WTC11 (cell line): ENCODE measurements at regions not wholly inside any gene's neighbourhood (a gene's known extent, or its start where the extent isn't known, plus 50 kb on each side); places are given as distances from the start of the nearest gene placed in this dataset.

Experiments
- ATAC-seq: fragments of 200-7000 bp; cut with Tn5 transposase; 2 replicates; pipeline ENCODE4 v1.10.0; 2021; ENCODE audit warnings: mild to moderate bottlenecking, moderate library complexity
- CTCF ChIA-PET: fragments of 300-600 bp; sonication (Branson Sonifier 250); formaldehyde crosslinking; loops from one replicate; lab custom pipeline; 2021; ENCODE audit warnings: antibody characterized with exemption; lab: Charles Lee
- POLR2A ChIA-PET: fragments of 350-600 bp; sonication (Branson Sonifier 250); formaldehyde crosslinking; loops from one replicate; lab custom pipeline; 2021; ENCODE audit warnings: antibody characterized with exemption; lab: Charles Lee
- DNase-seq: peaks from one replicate; pipeline ENCODE4 v3.0.0; 2021; ENCODE audit warnings: low spot score
- H3K27ac Mint-ChIP-seq: 2 replicates; pipeline ENCODE4 v1.8.0; 2021; ENCODE audit warnings: mixed read lengths
- H3K27me3 Mint-ChIP-seq: 2 replicates; pipeline ENCODE4 v1.8.0; 2021; ENCODE audit warnings: low read depth, mild to moderate bottlenecking, moderate library complexity, mixed read lengths
- H3K36me3 Mint-ChIP-seq: 2 replicates; pipeline ENCODE4 v1.8.0; 2021; ENCODE audit warnings: mixed read lengths
- H3K4me1 Mint-ChIP-seq: 2 replicates; pipeline ENCODE4 v1.8.0; 2022; ENCODE audit warnings: mixed read lengths
- H3K4me3 Mint-ChIP-seq: 2 replicates; pipeline ENCODE4 v1.8.0; 2021; ENCODE audit warnings: mild to moderate bottlenecking, moderate library complexity, mixed read lengths
- H3K9me3 Mint-ChIP-seq: 2 replicates; pipeline ENCODE4 v1.8.0; 2021; ENCODE audit warnings: mixed read lengths
- ESRRA ChIP-seq: sonication (generic); formaldehyde crosslinking; IDR thresholded peaks from 2 replicates; pipeline ENCODE4 v1.8.1; 2022; ENCODE audit warnings: mild to moderate bottlenecking, missing genetic modification reagents, borderline replicate concordance
- ETV6 ChIP-seq: sonication (generic); formaldehyde crosslinking; IDR thresholded peaks from 2 replicates; pipeline ENCODE4 v1.8.1; 2022; ENCODE audit warnings: mild to moderate bottlenecking, missing genetic modification reagents
- GRHL2 ChIP-seq: fragments of 250-450 bp; sonication (Bioruptor Pico); IDR thresholded peaks from 2 replicates; pipeline ENCODE4 v1.8.0; 2022; ENCODE audit warnings: mild to moderate bottlenecking, moderate library complexity; ENCODE audit not compliant: insufficient replicate concordance, severe bottlenecking
- NR2C2 ChIP-seq: sonication (generic); formaldehyde crosslinking; IDR thresholded peaks from 2 replicates; pipeline ENCODE4 v1.8.0; 2022; ENCODE audit warnings: mild to moderate bottlenecking, missing genetic modification reagents
- NR3C1 ChIP-seq: sonication (generic); formaldehyde crosslinking; conservative IDR thresholded peaks from 2 replicates; pipeline ENCODE4 v1.8.1; 2023; ENCODE audit warnings: low read depth, mild to moderate bottlenecking, missing genetic modification reagents
- SP1 ChIP-seq: sonication (generic); formaldehyde crosslinking; conservative IDR thresholded peaks from 2 replicates; pipeline ENCODE4 v1.8.1; 2022; ENCODE audit warnings: missing genetic modification reagents
- ZNF232 ChIP-seq: sonication (generic); formaldehyde crosslinking; IDR thresholded peaks from 2 replicates; pipeline ENCODE4 v1.8.0; 2022; ENCODE audit warnings: mild to moderate bottlenecking, missing genetic modification reagents
- TF ChIP-seq, protein P1 (sequence below): sonication (generic); formaldehyde crosslinking; IDR thresholded peaks from 2 replicates; pipeline ENCODE4 v1.8.0; 2022; ENCODE audit warnings: mild to moderate bottlenecking, missing genetic modification reagents
- TF ChIP-seq, protein P2 (sequence below): sonication (generic); formaldehyde crosslinking; IDR thresholded peaks from 2 replicates; pipeline ENCODE4 v1.8.0; 2022; ENCODE audit warnings: mild to moderate bottlenecking, missing genetic modification reagents
- TF ChIP-seq, protein P3 (sequence below): sonication (generic); formaldehyde crosslinking; IDR thresholded peaks from 2 replicates; pipeline ENCODE4 v1.8.1; 2022; ENCODE audit warnings: mild to moderate bottlenecking, moderate library complexity, missing genetic modification reagents
- TF ChIP-seq, protein P4 (sequence below): sonication (generic); formaldehyde crosslinking; IDR thresholded peaks from 2 replicates; pipeline ENCODE4 v1.8.1; 2022; ENCODE audit warnings: low read depth, missing genetic modification reagents, borderline replicate concordance
- TF ChIP-seq, protein P5 (sequence below): sonication (generic); formaldehyde crosslinking; IDR thresholded peaks from 2 replicates; pipeline ENCODE4 v1.8.0; 2023; ENCODE audit warnings: missing genetic modification reagents, mild to moderate bottlenecking, borderline replicate concordance
- TF ChIP-seq, protein P6 (sequence below): sonication (generic); formaldehyde crosslinking; IDR thresholded peaks from 2 replicates; pipeline ENCODE4 v1.8.0; 2022; ENCODE audit warnings: missing genetic modification reagents
- TF ChIP-seq, protein P7 (sequence below): sonication (generic); formaldehyde crosslinking; IDR thresholded peaks from 2 replicates; pipeline ENCODE4 v1.8.1; 2023; ENCODE audit warnings: mild to moderate bottlenecking, missing genetic modification reagents
- TF ChIP-seq, protein P8 (sequence below): sonication (generic); formaldehyde crosslinking; IDR thresholded peaks from 2 replicates; pipeline ENCODE4 v1.8.1; 2022; ENCODE audit warnings: missing genetic modification reagents, borderline replicate concordance
- TF ChIP-seq, protein P9 (sequence below): sonication (generic); formaldehyde crosslinking; IDR thresholded peaks from 2 replicates; pipeline ENCODE4 v1.8.1; 2023; ENCODE audit warnings: mild to moderate bottlenecking, missing genetic modification reagents
- TF ChIP-seq, protein P10 (sequence below): sonication (generic); formaldehyde crosslinking; IDR thresholded peaks from 2 replicates; pipeline ENCODE4 v1.8.1; 2023; ENCODE audit warnings: mild to moderate bottlenecking, missing genetic modification reagents, moderate library complexity

DNA sequence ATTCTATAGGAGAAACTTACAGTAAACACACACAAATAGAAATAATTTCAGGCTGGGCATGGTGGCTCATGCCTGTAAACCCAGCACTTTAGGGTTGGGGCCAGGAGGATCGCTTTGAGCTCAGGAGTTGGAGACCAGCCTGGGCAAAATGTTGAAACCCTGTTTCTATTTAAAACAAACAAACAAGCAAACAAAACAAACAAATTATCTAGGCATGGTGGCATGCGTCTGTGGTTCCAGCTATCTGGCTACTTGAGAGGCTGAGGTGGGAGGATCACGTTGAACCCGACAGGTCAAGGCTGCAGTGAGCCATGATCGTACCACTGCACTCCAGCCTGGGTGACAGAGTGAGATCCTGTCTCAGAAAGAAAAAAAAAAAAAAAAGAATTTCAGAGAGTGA is 64.0 kb downstream of the NHLRC1 start:
- H3K27me3 Mint-ChIP-seq, result no peaks in the 10 kb centered on the region; the same call in 1 of the 2 replicates
- DNase-seq (no peak), ATAC-seq (no peak)
- POLR2A ChIA-PET, result no interaction called here
- H3K27ac Mint-ChIP-seq, result no peak overlapping the region
- H3K4me3 Mint-ChIP-seq, result no peak overlapping the region
- peaks cover 3% of the 10 kb centered on the region for H3K4me1 Mint-ChIP-seq
- TF ChIP-seq, protein P1, sequence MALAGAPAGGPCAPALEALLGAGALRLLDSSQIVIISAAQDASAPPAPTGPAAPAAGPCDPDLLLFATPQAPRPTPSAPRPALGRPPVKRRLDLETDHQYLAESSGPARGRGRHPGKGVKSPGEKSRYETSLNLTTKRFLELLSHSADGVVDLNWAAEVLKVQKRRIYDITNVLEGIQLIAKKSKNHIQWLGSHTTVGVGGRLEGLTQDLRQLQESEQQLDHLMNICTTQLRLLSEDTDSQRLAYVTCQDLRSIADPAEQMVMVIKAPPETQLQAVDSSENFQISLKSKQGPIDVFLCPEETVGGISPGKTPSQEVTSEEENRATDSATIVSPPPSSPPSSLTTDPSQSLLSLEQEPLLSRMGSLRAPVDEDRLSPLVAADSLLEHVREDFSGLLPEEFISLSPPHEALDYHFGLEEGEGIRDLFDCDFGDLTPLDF (CRISPR knock-in tag), result no peak
- TF ChIP-seq GRHL2 (CRISPR knock-in tag), result no peak
- TF ChIP-seq, protein P2, sequence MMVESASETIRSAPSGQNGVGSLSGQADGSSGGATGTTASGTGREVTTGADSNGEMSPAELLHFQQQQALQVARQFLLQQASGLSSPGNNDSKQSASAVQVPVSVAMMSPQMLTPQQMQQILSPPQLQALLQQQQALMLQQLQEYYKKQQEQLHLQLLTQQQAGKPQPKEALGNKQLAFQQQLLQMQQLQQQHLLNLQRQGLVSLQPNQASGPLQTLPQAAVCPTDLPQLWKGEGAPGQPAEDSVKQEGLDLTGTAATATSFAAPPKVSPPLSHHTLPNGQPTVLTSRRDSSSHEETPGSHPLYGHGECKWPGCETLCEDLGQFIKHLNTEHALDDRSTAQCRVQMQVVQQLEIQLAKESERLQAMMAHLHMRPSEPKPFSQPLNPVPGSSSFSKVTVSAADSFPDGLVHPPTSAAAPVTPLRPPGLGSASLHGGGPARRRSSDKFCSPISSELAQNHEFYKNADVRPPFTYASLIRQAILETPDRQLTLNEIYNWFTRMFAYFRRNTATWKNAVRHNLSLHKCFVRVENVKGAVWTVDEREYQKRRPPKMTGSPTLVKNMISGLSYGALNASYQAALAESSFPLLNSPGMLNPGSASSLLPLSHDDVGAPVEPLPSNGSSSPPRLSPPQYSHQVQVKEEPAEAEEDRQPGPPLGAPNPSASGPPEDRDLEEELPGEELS, result no peak
- TF ChIP-seq, protein P3, sequence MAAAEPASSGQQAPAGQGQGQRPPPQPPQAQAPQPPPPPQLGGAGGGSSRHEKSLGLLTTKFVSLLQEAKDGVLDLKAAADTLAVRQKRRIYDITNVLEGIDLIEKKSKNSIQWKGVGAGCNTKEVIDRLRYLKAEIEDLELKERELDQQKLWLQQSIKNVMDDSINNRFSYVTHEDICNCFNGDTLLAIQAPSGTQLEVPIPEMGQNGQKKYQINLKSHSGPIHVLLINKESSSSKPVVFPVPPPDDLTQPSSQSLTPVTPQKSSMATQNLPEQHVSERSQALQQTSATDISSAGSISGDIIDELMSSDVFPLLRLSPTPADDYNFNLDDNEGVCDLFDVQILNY, result no peak
- TF ChIP-seq, protein P4, sequence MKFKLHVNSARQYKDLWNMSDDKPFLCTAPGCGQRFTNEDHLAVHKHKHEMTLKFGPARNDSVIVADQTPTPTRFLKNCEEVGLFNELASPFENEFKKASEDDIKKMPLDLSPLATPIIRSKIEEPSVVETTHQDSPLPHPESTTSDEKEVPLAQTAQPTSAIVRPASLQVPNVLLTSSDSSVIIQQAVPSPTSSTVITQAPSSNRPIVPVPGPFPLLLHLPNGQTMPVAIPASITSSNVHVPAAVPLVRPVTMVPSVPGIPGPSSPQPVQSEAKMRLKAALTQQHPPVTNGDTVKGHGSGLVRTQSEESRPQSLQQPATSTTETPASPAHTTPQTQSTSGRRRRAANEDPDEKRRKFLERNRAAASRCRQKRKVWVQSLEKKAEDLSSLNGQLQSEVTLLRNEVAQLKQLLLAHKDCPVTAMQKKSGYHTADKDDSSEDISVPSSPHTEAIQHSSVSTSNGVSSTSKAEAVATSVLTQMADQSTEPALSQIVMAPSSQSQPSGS (CRISPR knock-in tag), result no peak
- TF ChIP-seq, protein P5, sequence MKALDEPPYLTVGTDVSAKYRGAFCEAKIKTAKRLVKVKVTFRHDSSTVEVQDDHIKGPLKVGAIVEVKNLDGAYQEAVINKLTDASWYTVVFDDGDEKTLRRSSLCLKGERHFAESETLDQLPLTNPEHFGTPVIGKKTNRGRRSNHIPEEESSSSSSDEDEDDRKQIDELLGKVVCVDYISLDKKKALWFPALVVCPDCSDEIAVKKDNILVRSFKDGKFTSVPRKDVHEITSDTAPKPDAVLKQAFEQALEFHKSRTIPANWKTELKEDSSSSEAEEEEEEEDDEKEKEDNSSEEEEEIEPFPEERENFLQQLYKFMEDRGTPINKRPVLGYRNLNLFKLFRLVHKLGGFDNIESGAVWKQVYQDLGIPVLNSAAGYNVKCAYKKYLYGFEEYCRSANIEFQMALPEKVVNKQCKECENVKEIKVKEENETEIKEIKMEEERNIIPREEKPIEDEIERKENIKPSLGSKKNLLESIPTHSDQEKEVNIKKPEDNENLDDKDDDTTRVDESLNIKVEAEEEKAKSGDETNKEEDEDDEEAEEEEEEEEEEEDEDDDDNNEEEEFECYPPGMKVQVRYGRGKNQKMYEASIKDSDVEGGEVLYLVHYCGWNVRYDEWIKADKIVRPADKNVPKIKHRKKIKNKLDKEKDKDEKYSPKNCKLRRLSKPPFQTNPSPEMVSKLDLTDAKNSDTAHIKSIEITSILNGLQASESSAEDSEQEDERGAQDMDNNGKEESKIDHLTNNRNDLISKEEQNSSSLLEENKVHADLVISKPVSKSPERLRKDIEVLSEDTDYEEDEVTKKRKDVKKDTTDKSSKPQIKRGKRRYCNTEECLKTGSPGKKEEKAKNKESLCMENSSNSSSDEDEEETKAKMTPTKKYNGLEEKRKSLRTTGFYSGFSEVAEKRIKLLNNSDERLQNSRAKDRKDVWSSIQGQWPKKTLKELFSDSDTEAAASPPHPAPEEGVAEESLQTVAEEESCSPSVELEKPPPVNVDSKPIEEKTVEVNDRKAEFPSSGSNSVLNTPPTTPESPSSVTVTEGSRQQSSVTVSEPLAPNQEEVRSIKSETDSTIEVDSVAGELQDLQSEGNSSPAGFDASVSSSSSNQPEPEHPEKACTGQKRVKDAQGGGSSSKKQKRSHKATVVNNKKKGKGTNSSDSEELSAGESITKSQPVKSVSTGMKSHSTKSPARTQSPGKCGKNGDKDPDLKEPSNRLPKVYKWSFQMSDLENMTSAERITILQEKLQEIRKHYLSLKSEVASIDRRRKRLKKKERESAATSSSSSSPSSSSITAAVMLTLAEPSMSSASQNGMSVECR (CRISPR knock-in tag), result no peak
- no peak for TF ChIP-seq SP1
- no peak for TF ChIP-seq NR3C1
- TF ChIP-seq, protein P6, sequence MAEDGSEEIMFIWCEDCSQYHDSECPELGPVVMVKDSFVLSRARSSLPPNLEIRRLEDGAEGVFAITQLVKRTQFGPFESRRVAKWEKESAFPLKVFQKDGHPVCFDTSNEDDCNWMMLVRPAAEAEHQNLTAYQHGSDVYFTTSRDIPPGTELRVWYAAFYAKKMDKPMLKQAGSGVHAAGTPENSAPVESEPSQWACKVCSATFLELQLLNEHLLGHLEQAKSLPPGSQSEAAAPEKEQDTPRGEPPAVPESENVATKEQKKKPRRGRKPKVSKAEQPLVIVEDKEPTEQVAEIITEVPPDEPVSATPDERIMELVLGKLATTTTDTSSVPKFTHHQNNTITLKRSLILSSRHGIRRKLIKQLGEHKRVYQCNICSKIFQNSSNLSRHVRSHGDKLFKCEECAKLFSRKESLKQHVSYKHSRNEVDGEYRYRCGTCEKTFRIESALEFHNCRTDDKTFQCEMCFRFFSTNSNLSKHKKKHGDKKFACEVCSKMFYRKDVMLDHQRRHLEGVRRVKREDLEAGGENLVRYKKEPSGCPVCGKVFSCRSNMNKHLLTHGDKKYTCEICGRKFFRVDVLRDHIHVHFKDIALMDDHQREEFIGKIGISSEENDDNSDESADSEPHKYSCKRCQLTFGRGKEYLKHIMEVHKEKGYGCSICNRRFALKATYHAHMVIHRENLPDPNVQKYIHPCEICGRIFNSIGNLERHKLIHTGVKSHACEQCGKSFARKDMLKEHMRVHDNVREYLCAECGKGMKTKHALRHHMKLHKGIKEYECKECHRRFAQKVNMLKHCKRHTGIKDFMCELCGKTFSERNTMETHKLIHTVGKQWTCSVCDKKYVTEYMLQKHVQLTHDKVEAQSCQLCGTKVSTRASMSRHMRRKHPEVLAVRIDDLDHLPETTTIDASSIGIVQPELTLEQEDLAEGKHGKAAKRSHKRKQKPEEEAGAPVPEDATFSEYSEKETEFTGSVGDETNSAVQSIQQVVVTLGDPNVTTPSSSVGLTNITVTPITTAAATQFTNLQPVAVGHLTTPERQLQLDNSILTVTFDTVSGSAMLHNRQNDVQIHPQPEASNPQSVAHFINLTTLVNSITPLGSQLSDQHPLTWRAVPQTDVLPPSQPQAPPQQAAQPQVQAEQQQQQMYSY (CRISPR knock-in tag), result no peak
- TF ChIP-seq, protein P7, sequence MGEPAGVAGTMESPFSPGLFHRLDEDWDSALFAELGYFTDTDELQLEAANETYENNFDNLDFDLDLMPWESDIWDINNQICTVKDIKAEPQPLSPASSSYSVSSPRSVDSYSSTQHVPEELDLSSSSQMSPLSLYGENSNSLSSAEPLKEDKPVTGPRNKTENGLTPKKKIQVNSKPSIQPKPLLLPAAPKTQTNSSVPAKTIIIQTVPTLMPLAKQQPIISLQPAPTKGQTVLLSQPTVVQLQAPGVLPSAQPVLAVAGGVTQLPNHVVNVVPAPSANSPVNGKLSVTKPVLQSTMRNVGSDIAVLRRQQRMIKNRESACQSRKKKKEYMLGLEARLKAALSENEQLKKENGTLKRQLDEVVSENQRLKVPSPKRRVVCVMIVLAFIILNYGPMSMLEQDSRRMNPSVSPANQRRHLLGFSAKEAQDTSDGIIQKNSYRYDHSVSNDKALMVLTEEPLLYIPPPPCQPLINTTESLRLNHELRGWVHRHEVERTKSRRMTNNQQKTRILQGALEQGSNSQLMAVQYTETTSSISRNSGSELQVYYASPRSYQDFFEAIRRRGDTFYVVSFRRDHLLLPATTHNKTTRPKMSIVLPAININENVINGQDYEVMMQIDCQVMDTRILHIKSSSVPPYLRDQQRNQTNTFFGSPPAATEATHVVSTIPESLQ (CRISPR knock-in tag), result no peak
- TF ChIP-seq, protein P8, sequence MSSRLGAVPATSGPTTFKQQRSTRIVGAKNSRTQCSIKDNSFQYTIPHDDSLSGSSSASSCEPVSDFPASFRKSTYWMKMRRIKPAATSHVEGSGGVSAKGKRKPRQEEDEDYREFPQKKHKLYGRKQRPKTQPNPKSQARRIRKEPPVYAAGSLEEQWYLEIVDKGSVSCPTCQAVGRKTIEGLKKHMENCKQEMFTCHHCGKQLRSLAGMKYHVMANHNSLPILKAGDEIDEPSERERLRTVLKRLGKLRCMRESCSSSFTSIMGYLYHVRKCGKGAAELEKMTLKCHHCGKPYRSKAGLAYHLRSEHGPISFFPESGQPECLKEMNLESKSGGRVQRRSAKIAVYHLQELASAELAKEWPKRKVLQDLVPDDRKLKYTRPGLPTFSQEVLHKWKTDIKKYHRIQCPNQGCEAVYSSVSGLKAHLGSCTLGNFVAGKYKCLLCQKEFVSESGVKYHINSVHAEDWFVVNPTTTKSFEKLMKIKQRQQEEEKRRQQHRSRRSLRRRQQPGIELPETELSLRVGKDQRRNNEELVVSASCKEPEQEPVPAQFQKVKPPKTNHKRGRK (CRISPR knock-in tag), result no peak
- TF ChIP-seq, protein P9, sequence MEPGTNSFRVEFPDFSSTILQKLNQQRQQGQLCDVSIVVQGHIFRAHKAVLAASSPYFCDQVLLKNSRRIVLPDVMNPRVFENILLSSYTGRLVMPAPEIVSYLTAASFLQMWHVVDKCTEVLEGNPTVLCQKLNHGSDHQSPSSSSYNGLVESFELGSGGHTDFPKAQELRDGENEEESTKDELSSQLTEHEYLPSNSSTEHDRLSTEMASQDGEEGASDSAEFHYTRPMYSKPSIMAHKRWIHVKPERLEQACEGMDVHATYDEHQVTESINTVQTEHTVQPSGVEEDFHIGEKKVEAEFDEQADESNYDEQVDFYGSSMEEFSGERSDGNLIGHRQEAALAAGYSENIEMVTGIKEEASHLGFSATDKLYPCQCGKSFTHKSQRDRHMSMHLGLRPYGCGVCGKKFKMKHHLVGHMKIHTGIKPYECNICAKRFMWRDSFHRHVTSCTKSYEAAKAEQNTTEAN (CRISPR knock-in tag), result no peak
- TF ChIP-seq, protein P10, sequence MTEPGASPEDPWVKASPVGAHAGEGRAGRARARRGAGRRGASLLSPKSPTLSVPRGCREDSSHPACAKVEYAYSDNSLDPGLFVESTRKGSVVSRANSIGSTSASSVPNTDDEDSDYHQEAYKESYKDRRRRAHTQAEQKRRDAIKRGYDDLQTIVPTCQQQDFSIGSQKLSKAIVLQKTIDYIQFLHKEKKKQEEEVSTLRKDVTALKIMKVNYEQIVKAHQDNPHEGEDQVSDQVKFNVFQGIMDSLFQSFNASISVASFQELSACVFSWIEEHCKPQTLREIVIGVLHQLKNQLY (CRISPR knock-in tag), result no peak
- no peak for TF ChIP-seq ESRRA (CRISPR knock-in tag)
- no peak for TF ChIP-seq ETV6
- no peak for TF ChIP-seq NR2C2
- no peak for TF ChIP-seq ZNF232 (CRISPR knock-in tag)
- no peaks in the 10 kb centered on the region for H3K36me3 Mint-ChIP-seq
- CTCF ChIA-PET, result no interaction called here
- no peaks in the 10 kb centered on the region for H3K9me3 Mint-ChIP-seq
